ENCODE measurements at regions not wholly inside any gene's neighbourhood (a gene's known extent, or its start where the extent isn't known, plus 50 kb on each side); places are given as distances from the start of the nearest gene placed in this dataset.

DNA sequence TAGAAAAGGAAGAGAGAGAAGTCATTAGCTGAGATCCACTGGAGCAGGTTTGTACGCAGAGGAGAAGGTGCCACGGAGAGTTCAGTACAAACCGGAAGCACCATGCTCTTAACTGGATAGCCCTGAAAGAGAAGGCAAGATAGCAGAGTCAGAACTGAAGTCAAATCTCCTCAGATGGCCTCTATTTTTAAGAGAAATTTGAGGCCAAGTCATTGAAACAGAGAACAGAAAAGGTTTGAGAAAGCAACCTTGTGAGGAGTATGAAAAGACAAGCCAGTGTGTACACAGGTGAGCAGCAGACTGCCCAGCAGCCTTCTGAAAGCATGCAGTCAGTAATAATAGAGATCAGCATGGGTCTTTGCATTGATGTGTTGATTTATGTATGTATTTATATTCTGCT, 66.1 kb upstream of the SPRED1 start:
- ChIA-PET POLR2A (interaction anchor here (0.6 kb wide), 1 partner anchor 42 kb away, joined by 3 read pairs; no protein-coding TSS in a partner anchor), CTCF (no interaction called here)
- no peak overlapping the region for H3K27ac ChIP-seq (ENCODE audit: low read depth in 2 of 2, low read length in 1 of 2)
- TF ChIP-seq TAF1 (IDR thresholded peaks at IDR 0.05; ENCODE audit: borderline replicate concordance, low read depth, low read length) (no peak), NFIC (IDR thresholded peaks at IDR 0.05; ENCODE audit: borderline replicate concordance) (no peak), CHD2 (IDR thresholded peaks at IDR 0.05; ENCODE audit: low read length, partially characterized antibody) (no peak), POLR2AphosphoS5 (IDR thresholded peaks at IDR 0.05; ENCODE audit: low read depth, low read length) (no peak), RCOR1 (IDR thresholded peaks at IDR 0.05; ENCODE audit: low read length) (no peak)
- no peak overlapping the region for H3K4me2 ChIP-seq
- no peaks in the 10 kb centered on the region for H3K79me2 ChIP-seq (ENCODE audit: insufficient read depth)
- H3K4me3 ChIP-seq (ENCODE audit: low read depth in 2 of 2, low read length in 1 of 2): no peak overlapping the region
- no peaks in the 10 kb centered on the region for H3K27me3 ChIP-seq (ENCODE audit: insufficient read depth)
- H3K4me1 ChIP-seq (ENCODE audit: control insufficient read depth in 1 of 2, insufficient read depth in 2 of 2, low read depth in 1 of 2, low read length in 1 of 2): no peaks in the 10 kb centered on the region
- H3K9me3 ChIP-seq: no peaks in the 10 kb centered on the region
- no peaks in the 10 kb centered on the region for H3K9me2 ChIP-seq
- H3K36me3 ChIP-seq (replicated peaks in 1 of 2; ENCODE audit: control insufficient read depth in 1 of 2, insufficient read depth in 2 of 2, low read length in 1 of 2): no peaks in the 10 kb centered on the region
- WGBS (ENCODE audit: low lambda C conversion rate): 96% methylated on average over 3 of the region's 3 CpGs
- H3K9ac ChIP-seq: no peak overlapping the region
- no peaks in the 10 kb centered on the region for H3F3A ChIP-seq (replicated peaks; ENCODE audit: insufficient read depth)
- no peaks in the 10 kb centered on the region for H4K20me1 ChIP-seq (ENCODE audit: insufficient read depth)
- no peak overlapping the region for H2AFZ ChIP-seq (ENCODE audit: low read depth)
- no peak for DNase-seq

DNA sequence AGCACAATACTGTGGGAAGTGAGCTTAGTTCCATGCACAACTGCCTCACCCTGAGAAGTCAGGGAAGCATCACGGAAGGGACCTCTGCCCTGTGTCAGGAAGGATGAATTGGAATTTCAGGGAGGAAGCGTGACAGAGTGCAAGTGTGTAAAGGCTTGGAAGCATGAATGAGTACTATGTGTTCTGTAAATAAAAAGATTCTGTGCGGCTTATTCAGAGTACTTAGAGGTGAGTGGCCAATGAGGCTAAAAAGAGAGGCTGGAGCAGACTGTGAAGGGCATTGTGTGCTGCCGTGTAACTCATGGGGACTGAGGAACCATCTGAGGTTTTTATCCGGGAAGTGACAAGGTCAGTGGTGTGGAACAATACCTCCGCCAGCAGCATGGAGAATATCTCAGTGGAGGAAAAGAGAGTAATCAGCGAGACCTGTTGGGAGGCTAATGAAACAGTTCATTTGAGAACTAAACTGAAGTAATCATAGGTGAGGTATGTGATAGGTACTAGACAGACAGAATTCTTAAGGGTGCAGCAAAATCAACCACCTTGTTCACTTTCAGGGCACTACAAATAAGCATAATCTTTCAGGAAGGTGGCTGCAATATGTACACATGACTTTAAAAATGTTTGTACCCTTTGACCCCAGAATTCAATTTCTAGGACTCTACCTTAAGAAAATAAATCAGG, 64.9 kb upstream of the SPRED1 start:
- no peaks in the 10 kb centered on the region for H3K9me3 ChIP-seq
- 89% methylated on average over 7 of the region's 7 CpGs for WGBS (ENCODE audit: low lambda C conversion rate)
- no peak overlapping the region for H3K9ac ChIP-seq
- no peak overlapping the region for H3K4me3 ChIP-seq (ENCODE audit: low read depth in 2 of 2, low read length in 1 of 2)
- H3K27ac ChIP-seq (ENCODE audit: low read depth in 2 of 2, low read length in 1 of 2): no peak overlapping the region
- no peaks in the 10 kb centered on the region for H3K79me2 ChIP-seq (ENCODE audit: insufficient read depth)
- H3F3A ChIP-seq (replicated peaks; ENCODE audit: insufficient read depth): no peaks in the 10 kb centered on the region
- no peaks in the 10 kb centered on the region for H3K9me2 ChIP-seq
- H3K36me3 ChIP-seq (replicated peaks in 1 of 2; ENCODE audit: control insufficient read depth in 1 of 2, insufficient read depth in 2 of 2, low read length in 1 of 2): no peaks in the 10 kb centered on the region
- H3K27me3 ChIP-seq (ENCODE audit: insufficient read depth): no peaks in the 10 kb centered on the region
- no peaks in the 10 kb centered on the region for H3K4me1 ChIP-seq (ENCODE audit: control insufficient read depth in 1 of 2, insufficient read depth in 2 of 2, low read depth in 1 of 2, low read length in 1 of 2)
- no peak for DNase-seq
- H2AFZ ChIP-seq (ENCODE audit: low read depth): no peak overlapping the region
- H4K20me1 ChIP-seq (ENCODE audit: insufficient read depth): no peaks in the 10 kb centered on the region
- CTCF ChIA-PET: interaction anchor here (0.7 to 1.1 kb wide), 3 partner anchors 9 to 64 kb away, joined by 3 read pairs; no protein-coding TSS in a partner anchor
- POLR2A ChIA-PET: no interaction called here
- H3K4me2 ChIP-seq: no peak overlapping the region
- TF ChIP-seq, protein P1, sequence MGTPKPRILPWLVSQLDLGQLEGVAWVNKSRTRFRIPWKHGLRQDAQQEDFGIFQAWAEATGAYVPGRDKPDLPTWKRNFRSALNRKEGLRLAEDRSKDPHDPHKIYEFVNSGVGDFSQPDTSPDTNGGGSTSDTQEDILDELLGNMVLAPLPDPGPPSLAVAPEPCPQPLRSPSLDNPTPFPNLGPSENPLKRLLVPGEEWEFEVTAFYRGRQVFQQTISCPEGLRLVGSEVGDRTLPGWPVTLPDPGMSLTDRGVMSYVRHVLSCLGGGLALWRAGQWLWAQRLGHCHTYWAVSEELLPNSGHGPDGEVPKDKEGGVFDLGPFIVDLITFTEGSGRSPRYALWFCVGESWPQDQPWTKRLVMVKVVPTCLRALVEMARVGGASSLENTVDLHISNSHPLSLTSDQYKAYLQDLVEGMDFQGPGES (IDR thresholded peaks at IDR 0.05; ENCODE audit: low read depth, low read length): no peak
- TF ChIP-seq, protein P2, sequence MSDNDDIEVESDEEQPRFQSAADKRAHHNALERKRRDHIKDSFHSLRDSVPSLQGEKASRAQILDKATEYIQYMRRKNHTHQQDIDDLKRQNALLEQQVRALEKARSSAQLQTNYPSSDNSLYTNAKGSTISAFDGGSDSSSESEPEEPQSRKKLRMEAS (IDR thresholded peaks at IDR 0.05; ENCODE audit: low read depth): no peak
- TF ChIP-seq, protein P3, sequence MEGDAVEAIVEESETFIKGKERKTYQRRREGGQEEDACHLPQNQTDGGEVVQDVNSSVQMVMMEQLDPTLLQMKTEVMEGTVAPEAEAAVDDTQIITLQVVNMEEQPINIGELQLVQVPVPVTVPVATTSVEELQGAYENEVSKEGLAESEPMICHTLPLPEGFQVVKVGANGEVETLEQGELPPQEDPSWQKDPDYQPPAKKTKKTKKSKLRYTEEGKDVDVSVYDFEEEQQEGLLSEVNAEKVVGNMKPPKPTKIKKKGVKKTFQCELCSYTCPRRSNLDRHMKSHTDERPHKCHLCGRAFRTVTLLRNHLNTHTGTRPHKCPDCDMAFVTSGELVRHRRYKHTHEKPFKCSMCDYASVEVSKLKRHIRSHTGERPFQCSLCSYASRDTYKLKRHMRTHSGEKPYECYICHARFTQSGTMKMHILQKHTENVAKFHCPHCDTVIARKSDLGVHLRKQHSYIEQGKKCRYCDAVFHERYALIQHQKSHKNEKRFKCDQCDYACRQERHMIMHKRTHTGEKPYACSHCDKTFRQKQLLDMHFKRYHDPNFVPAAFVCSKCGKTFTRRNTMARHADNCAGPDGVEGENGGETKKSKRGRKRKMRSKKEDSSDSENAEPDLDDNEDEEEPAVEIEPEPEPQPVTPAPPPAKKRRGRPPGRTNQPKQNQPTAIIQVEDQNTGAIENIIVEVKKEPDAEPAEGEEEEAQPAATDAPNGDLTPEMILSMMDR (IDR thresholded peaks at IDR 0.05): no peak
- TF ChIP-seq EP300 (IDR thresholded peaks at IDR 0.05; ENCODE audit: borderline replicate concordance in 1 of 2, low read depth in 1 of 2, low read length in 1 of 2) (no peak), EZH2phosphoT487 (IDR thresholded peaks at IDR 0.05; ENCODE audit: borderline replicate concordance, low read depth) (no peak), POLR2AphosphoS5 (IDR thresholded peaks at IDR 0.05; ENCODE audit: low read depth, low read length) (no peak), GABPA (IDR thresholded peaks at IDR 0.05; ENCODE audit: low read depth) (no peak), SMC3 (IDR thresholded peaks at IDR 0.05; ENCODE audit: low read depth, low read length) (no peak), TEAD4 (IDR thresholded peaks at IDR 0.05; ENCODE audit: borderline replicate concordance, insufficient read depth) (no peak)
- TF ChIP-seq, protein P4, sequence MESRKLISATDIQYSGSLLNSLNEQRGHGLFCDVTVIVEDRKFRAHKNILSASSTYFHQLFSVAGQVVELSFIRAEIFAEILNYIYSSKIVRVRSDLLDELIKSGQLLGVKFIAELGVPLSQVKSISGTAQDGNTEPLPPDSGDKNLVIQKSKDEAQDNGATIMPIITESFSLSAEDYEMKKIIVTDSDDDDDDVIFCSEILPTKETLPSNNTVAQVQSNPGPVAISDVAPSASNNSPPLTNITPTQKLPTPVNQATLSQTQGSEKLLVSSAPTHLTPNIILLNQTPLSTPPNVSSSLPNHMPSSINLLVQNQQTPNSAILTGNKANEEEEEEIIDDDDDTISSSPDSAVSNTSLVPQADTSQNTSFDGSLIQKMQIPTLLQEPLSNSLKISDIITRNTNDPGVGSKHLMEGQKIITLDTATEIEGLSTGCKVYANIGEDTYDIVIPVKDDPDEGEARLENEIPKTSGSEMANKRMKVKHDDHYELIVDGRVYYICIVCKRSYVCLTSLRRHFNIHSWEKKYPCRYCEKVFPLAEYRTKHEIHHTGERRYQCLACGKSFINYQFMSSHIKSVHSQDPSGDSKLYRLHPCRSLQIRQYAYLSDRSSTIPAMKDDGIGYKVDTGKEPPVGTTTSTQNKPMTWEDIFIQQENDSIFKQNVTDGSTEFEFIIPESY (IDR thresholded peaks at IDR 0.05; ENCODE audit: borderline replicate concordance, low read depth): no peak
- TF ChIP-seq, protein P5, sequence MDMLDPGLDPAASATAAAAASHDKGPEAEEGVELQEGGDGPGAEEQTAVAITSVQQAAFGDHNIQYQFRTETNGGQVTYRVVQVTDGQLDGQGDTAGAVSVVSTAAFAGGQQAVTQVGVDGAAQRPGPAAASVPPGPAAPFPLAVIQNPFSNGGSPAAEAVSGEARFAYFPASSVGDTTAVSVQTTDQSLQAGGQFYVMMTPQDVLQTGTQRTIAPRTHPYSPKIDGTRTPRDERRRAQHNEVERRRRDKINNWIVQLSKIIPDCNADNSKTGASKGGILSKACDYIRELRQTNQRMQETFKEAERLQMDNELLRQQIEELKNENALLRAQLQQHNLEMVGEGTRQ (IDR thresholded peaks at IDR 0.05; ENCODE audit: borderline replicate concordance, low read depth, low read length): no peak
- TF ChIP-seq, protein P6, sequence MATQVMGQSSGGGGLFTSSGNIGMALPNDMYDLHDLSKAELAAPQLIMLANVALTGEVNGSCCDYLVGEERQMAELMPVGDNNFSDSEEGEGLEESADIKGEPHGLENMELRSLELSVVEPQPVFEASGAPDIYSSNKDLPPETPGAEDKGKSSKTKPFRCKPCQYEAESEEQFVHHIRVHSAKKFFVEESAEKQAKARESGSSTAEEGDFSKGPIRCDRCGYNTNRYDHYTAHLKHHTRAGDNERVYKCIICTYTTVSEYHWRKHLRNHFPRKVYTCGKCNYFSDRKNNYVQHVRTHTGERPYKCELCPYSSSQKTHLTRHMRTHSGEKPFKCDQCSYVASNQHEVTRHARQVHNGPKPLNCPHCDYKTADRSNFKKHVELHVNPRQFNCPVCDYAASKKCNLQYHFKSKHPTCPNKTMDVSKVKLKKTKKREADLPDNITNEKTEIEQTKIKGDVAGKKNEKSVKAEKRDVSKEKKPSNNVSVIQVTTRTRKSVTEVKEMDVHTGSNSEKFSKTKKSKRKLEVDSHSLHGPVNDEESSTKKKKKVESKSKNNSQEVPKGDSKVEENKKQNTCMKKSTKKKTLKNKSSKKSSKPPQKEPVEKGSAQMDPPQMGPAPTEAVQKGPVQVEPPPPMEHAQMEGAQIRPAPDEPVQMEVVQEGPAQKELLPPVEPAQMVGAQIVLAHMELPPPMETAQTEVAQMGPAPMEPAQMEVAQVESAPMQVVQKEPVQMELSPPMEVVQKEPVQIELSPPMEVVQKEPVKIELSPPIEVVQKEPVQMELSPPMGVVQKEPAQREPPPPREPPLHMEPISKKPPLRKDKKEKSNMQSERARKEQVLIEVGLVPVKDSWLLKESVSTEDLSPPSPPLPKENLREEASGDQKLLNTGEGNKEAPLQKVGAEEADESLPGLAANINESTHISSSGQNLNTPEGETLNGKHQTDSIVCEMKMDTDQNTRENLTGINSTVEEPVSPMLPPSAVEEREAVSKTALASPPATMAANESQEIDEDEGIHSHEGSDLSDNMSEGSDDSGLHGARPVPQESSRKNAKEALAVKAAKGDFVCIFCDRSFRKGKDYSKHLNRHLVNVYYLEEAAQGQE (IDR thresholded peaks at IDR 0.05; ENCODE audit: low read depth, low read length): no peak

Data from SK-N-SH (cell line).